ENCODE measurements at regions not wholly inside any gene's neighbourhood (a gene's known extent, or its start where the extent isn't known, plus 50 kb on each side); places are given as distances from the start of the nearest gene placed in this dataset.
"Not testable (repeated sequence)": the region's sequence is repeated elsewhere in the genome, so short reads cannot be mapped to it uniquely, and the experiment has no call there.

- no peak for TF ChIP-seq CTCF (IDR thresholded peaks at IDR 0.05; ENCODE audit: borderline replicate concordance, insufficient read depth, low read depth, low read length)
- no peak overlapping the region for H3K4me3 ChIP-seq (ENCODE audit: low read depth, low read length)
These were observed 104.9 kb downstream of the TMEM130 start for GRCh38 chr7:98764946-98765345.

GRCh38 chr7:98770085-98770484 lies 99.7 kb downstream of the TMEM130 start:
- H3K4me3 ChIP-seq (ENCODE audit: low read depth, low read length) = not testable (repeated sequence)

GRCh38 chr7:98771519-98771918 lies 98.3 kb downstream of the TMEM130 start:
- peak overlapping the region; percentile 19 for H3K4me3 ChIP-seq (ENCODE audit: low read depth, low read length)
- no peak for TF ChIP-seq CTCF (IDR thresholded peaks at IDR 0.05; ENCODE audit: borderline replicate concordance, insufficient read depth, low read depth, low read length)

GRCh38 chr7:98771941-98772603 lies 97.7 kb downstream of the TMEM130 start:
- H3K4me3 ChIP-seq (ENCODE audit: low read depth, low read length) = no peak overlapping the region
- no peak for TF ChIP-seq CTCF (IDR thresholded peaks at IDR 0.05; ENCODE audit: borderline replicate concordance, insufficient read depth, low read depth, low read length)

- H3K4me3 ChIP-seq (ENCODE audit: low read depth, low read length) = no peak overlapping the region
- TF ChIP-seq CTCF (IDR thresholded peaks at IDR 0.05; ENCODE audit: borderline replicate concordance, insufficient read depth, low read depth, low read length) = no peak
These were observed 94.9 kb downstream of the TMEM130 start for GRCh38 chr7:98774884-98775283.

GRCh38 chr7:98777051-98777450 lies 92.8 kb downstream of the TMEM130 start:
- no peak for TF ChIP-seq CTCF (IDR thresholded peaks at IDR 0.05; ENCODE audit: borderline replicate concordance, insufficient read depth, low read depth, low read length)
- H3K4me3 ChIP-seq (ENCODE audit: low read depth, low read length) = no peak overlapping the region

GRCh38 chr7:98778421-98778820 lies 91.4 kb downstream of the TMEM130 start:
- no peak for TF ChIP-seq CTCF (IDR thresholded peaks at IDR 0.05; ENCODE audit: borderline replicate concordance, insufficient read depth, low read depth, low read length)
- no peak overlapping the region for H3K4me3 ChIP-seq (ENCODE audit: low read depth, low read length)

Data from GM12875 (cell line).